ENCODE measurements at regions not wholly inside any gene's neighbourhood (a gene's known extent, or its start where the extent isn't known, plus 50 kb on each side); places are given as distances from the start of the nearest gene placed in this dataset.

DNA sequence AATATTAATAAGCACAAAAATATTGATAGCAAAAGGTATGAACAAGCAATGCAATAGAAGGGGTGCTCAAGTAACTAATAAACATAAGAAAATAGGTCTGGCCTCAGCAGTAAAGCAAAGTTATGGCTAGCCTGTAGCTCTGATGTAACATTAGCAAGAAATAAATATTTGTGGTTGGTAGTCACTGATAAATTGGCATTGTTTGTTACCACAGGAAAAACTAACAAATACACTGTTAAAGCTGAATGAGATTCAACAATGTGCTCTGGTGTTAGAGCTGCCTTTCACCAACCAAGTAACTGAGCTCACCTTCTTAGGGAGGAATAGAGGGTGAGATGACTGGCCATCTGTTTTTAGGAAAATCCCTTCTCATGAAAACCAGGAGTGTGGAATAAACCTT is 71.4 kb downstream of the AREG start:
- no peak for TF ChIP-seq CTCF (IDR thresholded peaks at IDR 0.05)
- no peak for TF ChIP-seq POLR2A (IDR thresholded peaks at IDR 0.05)
